Endothelial cell of umbilical vein (primary cell): ENCODE measurements at regions not wholly inside any gene's neighbourhood (a gene's known extent, or its start where the extent isn't known, plus 50 kb on each side); places are given as distances from the start of the nearest gene placed in this dataset.

Experiments
- BruUV-seq: library from RNA; stranded (reverse); fragments of 400-500 nt; replicated peaks from 2 replicates; lab custom pipeline; 2021; lab: Mats Ljungman, UMichigan
- CTCF ChIA-PET: fragments of 300-600, 350-600 bp; sonication (Branson Sonifier 250); formaldehyde crosslinking; loops from one replicate; lab custom pipeline; 2021; ENCODE audit warnings: antibody characterized with exemption, inconsistent platforms; lab: Charles Lee
- POLR2A ChIA-PET: fragments of 300-600, 350-600 bp; sonication (Branson Sonifier 250); formaldehyde crosslinking; loops from one replicate; lab custom pipeline; 2021; ENCODE audit warnings: antibody characterized with exemption, inconsistent platforms; lab: Charles Lee
- DNase-seq: peaks from one replicate; pipeline ENCODE4 v3.0.0-alpha.2; 2011; ENCODE audit warnings: low read depth, low spot score
- FAIRE-seq: peaks from 2 replicates; lab custom pipeline; 2011; peaks lifted over from hg19 to GRCh38; lab: Jason Lieb, UNC
- H2AFZ ChIP-seq: 2 replicates; pipeline ENCODE4 v1.6.0; 2012; ENCODE audit warnings: low read depth, low read length, control low read depth, inconsistent platforms
- H3K27ac ChIP-seq: 2 replicates; pipeline ENCODE4 v1.5.1; 2011; ENCODE audit warnings: low read depth, mild to moderate bottlenecking, control low read depth, low read length, moderate library complexity; ENCODE audit not compliant: insufficient read depth
- H3K27me3 ChIP-seq, 2 experiments: 2 replicates each; pipeline versions ENCODE4 v1.6.0 to v1.6.1; 2011; ENCODE audit warnings: low read length in 2 of 2, mixed read lengths in 1 of 2; ENCODE audit not compliant: control insufficient read depth in 2 of 2, insufficient read depth in 2 of 2
- H3K36me3 ChIP-seq, 2 experiments: 2 replicates in 1 of 2; 3 replicates in 1 of 2; pipeline ENCODE4 v1.5.1; 2011; ENCODE audit warnings: low read length in 2 of 2, mild to moderate bottlenecking in 1 of 2, moderate library complexity in 1 of 2; ENCODE audit not compliant: control insufficient read depth in 2 of 2, insufficient read depth in 2 of 2; ENCODE audit errors: extremely low read depth in 1 of 2
- H3K4me1 ChIP-seq: 3 replicates; pipeline ENCODE4 v1.5.1; 2011; ENCODE audit warnings: mild to moderate bottlenecking, low read length; ENCODE audit not compliant: control insufficient read depth, insufficient read depth; ENCODE audit errors: extremely low read depth
- H3K4me2 ChIP-seq: 2 replicates; pipeline ENCODE4 v1.6.1; 2011; ENCODE audit warnings: low read length, control low read depth, mixed read lengths; ENCODE audit not compliant: insufficient read depth
- H3K4me3 ChIP-seq, 3 experiments: fragments of 200-600 bp in 1 of 3; sonication (generic), shearing (Covaris generic) in 1 of 3; replicated peaks in 1 of 3; 2 replicates each; pipeline ENCODE4 v1.5.1; 2011 to 2016; ENCODE audit warnings: control low read depth in 3 of 3, low read length in 3 of 3, mild to moderate bottlenecking in 2 of 3, inconsistent platforms in 1 of 3, low read depth in 1 of 3, moderate library complexity in 1 of 3; ENCODE audit not compliant: insufficient read depth in 1 of 3
- H3K79me2 ChIP-seq: 2 replicates; pipeline ENCODE4 v1.6.0; 2012; ENCODE audit warnings: low read length, inconsistent platforms; ENCODE audit not compliant: control insufficient read depth, insufficient read depth
- H3K9ac ChIP-seq: replicated peaks from 2 replicates; pipeline ENCODE3; 2011; ENCODE audit warnings: low read length, control low read depth; ENCODE audit not compliant: insufficient read depth; ENCODE audit errors: extremely low read depth
- H3K9me1 ChIP-seq: replicated peaks from 3 replicates; pipeline ENCODE4 v1.6.0; 2011; ENCODE audit warnings: mild to moderate bottlenecking, low read length; ENCODE audit not compliant: control insufficient read depth, insufficient read depth; ENCODE audit errors: extremely low read depth
- H3K9me3 ChIP-seq: replicated peaks from 2 replicates; pipeline ENCODE4 v1.5.1; 2012; ENCODE audit warnings: low read length, inconsistent platforms; ENCODE audit not compliant: control insufficient read depth, insufficient read depth
- H4K20me1 ChIP-seq: replicated peaks from 2 replicates; pipeline ENCODE3; 2011; ENCODE audit warnings: mild to moderate bottlenecking, low read length; ENCODE audit not compliant: control insufficient read depth, insufficient read depth; ENCODE audit errors: extremely low read depth
- EZH2 ChIP-seq: IDR thresholded peaks from 2 replicates; pipeline ENCODE4 v1.6.1; 2012; ENCODE audit warnings: borderline replicate concordance, low read depth, mild to moderate bottlenecking, moderate library complexity, low read length, inconsistent platforms; ENCODE audit not compliant: severe bottlenecking
- FOS ChIP-seq: IDR thresholded peaks from 2 replicates; pipeline ENCODE4 v1.6.1; 2011; ENCODE audit warnings: mild to moderate bottlenecking, low read length, moderate library complexity, borderline replicate concordance; ENCODE audit not compliant: insufficient read depth
- GATA2 ChIP-seq: IDR thresholded peaks from 2 replicates; pipeline ENCODE4 v1.7.0; 2011; ENCODE audit warnings: low read depth, mild to moderate bottlenecking, moderate library complexity, mixed read lengths, low read length; ENCODE audit not compliant: insufficient read length, insufficient read depth
- JUN ChIP-seq: IDR thresholded peaks from 2 replicates; pipeline ENCODE4 v1.6.1; 2011; ENCODE audit warnings: borderline replicate concordance, low read depth; ENCODE audit not compliant: insufficient read length, insufficient read depth
- MYC ChIP-seq: IDR thresholded peaks from one replicate; pipeline ENCODE4 v1.6.1; 2011; ENCODE audit warnings: mild to moderate bottlenecking, low read depth, low read length
- POLR2A ChIP-seq: IDR thresholded peaks from 2 replicates; pipeline ENCODE4 v1.6.1; 2012; ENCODE audit warnings: low read depth, mild to moderate bottlenecking, control low read depth, low read length
- POLR2AphosphoS5 ChIP-seq: IDR thresholded peaks from 2 replicates; pipeline ENCODE4 v1.6.1; 2012; ENCODE audit warnings: low read depth, mild to moderate bottlenecking, control low read depth, low read length, moderate library complexity; ENCODE audit not compliant: insufficient read depth
- dilution Hi-C: fragments of 300-500 bp; cut with MboI; formaldehyde crosslinking; loops from one replicate; pipeline ENCODE4 v1.15.0; 2019; ENCODE audit warnings: low sequenced_read_pairs; ENCODE audit not compliant: extremely low pct_ligation_motif_present
- intact Hi-C: fragments of 100-400 bp; cut with micrococcal nuclease; formaldehyde crosslinking; loops from one replicate; pipeline ENCODE4 v1.10.0; 2022
- TF ChIP-seq, protein P1 (sequence below): IDR thresholded peaks from 2 replicates; pipeline ENCODE4 v1.6.1; 2011; ENCODE audit not compliant: insufficient read depth, insufficient read length
- TF ChIP-seq, protein P2 (sequence below), 2 donors: IDR thresholded peaks; 1 replicate in 1 of 2; 2 replicates in 1 of 2; pipeline ENCODE4 v1.5.1; 2011; ENCODE audit warnings: low read length in 2 of 2, mild to moderate bottlenecking in 2 of 2, moderate library complexity in 2 of 2, control low read depth in 1 of 2, inconsistent platforms in 1 of 2, low read depth in 1 of 2; ENCODE audit not compliant: insufficient read depth in 1 of 2; ENCODE audit errors: extremely low read depth in 1 of 2

DNA sequence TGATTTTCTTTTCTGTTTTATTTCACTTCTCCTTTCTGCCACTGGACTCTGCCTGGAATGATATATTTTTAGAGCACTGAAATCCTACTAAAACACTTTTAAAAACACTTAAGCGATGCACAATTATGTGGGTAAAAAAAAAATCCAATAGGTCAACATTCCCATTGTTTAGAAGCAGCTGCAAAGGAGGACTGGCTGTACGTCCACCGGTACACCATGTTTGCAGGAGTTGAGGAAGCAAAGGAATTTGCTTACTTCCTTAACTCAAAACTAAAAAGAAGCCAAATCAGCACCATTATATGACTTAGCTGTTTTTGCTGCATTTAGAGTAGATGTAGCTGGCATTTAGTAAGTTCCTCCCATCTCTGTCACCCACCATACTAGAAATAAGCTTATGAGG lies 186.8 kb upstream of the TMTC1 start:
- dilution Hi-C loops: no loop called here
- TF ChIP-seq FOS (no peak), POLR2AphosphoS5 (peak; percentile 45)
- no peaks in the 10 kb centered on the region for H3K27me3 ChIP-seq
- H3K27ac ChIP-seq: peak overlapping the region; percentile 79
- H4K20me1 ChIP-seq: no peaks in the 10 kb centered on the region
- ChIA-PET POLR2A (no interaction called here), CTCF (interaction anchor here (0.7 to 2.0 kb wide), 8 partner anchors 9 to 417 kb away, joined by 3 to 7 read pairs (median 3); no protein-coding TSS in a partner anchor)
- H3K36me3 ChIP-seq: no peaks in the 10 kb centered on the region
- peak overlapping the region; percentile 29 for H3K9ac ChIP-seq
- peaks cover 21% of the 10 kb centered on the region for H3K4me1 ChIP-seq
- DNase-seq (peak; percentile 90), FAIRE-seq (peak; percentile 94)
- H3K79me2 ChIP-seq: no peaks in the 10 kb centered on the region
- BruUV-seq: no TSS peak
- H3K4me2 ChIP-seq: peak overlapping the region; percentile 54
- peak overlapping the region; percentile 34 for H2AFZ ChIP-seq
- no peaks in the 10 kb centered on the region for H3K9me1 ChIP-seq
- no peaks in the 10 kb centered on the region for H3K9me3 ChIP-seq
- H3K4me3 ChIP-seq: no peak overlapping the region
- intact Hi-C loops: loop anchor here (1.0 to 5.0 kb wide), 5 partner anchors 49 to 827 kb away; partner anchors contain the start of gene TMTC1

DNA sequence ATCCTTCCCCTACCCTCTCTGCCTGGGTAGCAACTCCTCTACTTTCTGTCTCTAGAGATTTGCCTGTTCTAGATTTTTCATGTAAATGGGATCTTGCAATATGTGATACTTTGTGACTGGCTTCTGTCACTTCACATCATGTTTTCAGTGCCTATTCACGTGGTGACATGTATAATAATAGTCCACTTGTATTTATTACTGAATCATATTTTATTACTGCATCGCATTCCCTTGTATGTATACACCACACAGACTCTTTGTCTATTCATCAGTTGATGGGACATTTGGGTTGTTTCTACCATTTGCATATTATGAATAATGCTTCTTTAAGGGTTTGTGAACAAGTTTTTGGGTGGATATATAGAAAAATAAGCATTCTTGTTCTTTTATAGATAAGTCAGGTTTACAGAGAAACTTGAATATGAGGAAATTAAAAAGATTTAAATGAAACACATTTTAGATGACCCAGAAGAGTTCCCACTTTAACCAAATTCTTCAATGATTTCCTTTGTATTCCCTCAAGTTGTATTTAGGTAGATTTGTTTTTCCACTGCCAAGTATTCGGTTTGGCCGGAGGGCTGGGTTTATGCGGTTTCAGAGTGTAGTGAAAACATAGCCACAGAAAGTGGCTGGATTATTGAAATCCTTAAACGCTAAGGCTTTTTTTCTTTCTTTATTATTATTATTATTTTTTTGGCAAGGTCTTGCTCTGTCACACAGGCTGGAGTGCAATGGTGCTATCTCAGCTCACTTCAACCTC lies 178.7 kb upstream of the TMTC1 start:
- intact Hi-C loops (no loop called here), dilution Hi-C loops (no loop called here)
- Histone ChIP-seq H4K20me1 (no peaks in the 10 kb centered on the region), H3K27ac (no peak overlapping the region), H3K4me2 (no peak overlapping the region), H2AFZ (no peak overlapping the region), H3K9me3 (no peaks in the 10 kb centered on the region), H3K27me3 (no peaks in the 10 kb centered on the region), H3K9ac (no peak overlapping the region), H3K4me1 (no peaks in the 10 kb centered on the region), H3K79me2 (no peaks in the 10 kb centered on the region), H3K4me3 (no peak overlapping the region), H3K36me3 (no peaks in the 10 kb centered on the region), H3K9me1 (no peaks in the 10 kb centered on the region)
- FAIRE-seq: no peak
- TF ChIP-seq JUN (no peak), GATA2 (no peak), EZH2 (no peak), MYC (no peak), POLR2AphosphoS5 (no peak), FOS (no peak), POLR2A (no peak)
- TF ChIP-seq, protein P1, sequence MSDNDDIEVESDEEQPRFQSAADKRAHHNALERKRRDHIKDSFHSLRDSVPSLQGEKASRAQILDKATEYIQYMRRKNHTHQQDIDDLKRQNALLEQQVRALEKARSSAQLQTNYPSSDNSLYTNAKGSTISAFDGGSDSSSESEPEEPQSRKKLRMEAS: no peak
- TF ChIP-seq, protein P2, sequence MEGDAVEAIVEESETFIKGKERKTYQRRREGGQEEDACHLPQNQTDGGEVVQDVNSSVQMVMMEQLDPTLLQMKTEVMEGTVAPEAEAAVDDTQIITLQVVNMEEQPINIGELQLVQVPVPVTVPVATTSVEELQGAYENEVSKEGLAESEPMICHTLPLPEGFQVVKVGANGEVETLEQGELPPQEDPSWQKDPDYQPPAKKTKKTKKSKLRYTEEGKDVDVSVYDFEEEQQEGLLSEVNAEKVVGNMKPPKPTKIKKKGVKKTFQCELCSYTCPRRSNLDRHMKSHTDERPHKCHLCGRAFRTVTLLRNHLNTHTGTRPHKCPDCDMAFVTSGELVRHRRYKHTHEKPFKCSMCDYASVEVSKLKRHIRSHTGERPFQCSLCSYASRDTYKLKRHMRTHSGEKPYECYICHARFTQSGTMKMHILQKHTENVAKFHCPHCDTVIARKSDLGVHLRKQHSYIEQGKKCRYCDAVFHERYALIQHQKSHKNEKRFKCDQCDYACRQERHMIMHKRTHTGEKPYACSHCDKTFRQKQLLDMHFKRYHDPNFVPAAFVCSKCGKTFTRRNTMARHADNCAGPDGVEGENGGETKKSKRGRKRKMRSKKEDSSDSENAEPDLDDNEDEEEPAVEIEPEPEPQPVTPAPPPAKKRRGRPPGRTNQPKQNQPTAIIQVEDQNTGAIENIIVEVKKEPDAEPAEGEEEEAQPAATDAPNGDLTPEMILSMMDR (IDR thresholded peaks at IDR 0.05; ENCODE audit: extremely low read depth in 1 of 2, insufficient read depth in 1 of 2, low read depth in 1 of 2, low read length in 2 of 2): no peak
- CTCF ChIA-PET: no interaction called here
- DNase-seq: no peak
- BruUV-seq: no TSS peak
- POLR2A ChIA-PET: no interaction called here
